Body of pancreas (tissue), 4 donors: ENCODE measurements at regions not wholly inside any gene's neighbourhood (a gene's known extent, or its start where the extent isn't known, plus 50 kb on each side); places are given as distances from the start of the nearest gene placed in this dataset.

ENCODE experiments used
- CTCF ChIP-seq, 7 experiments: fragments of 450-650 bp in 4 of 7; fragments of 200-600 bp in 3 of 7; sonication (generic) in 3 of 7; IDR thresholded peaks; one replicate each; pipeline ENCODE4 v1.5.1; 2016 to 2019; ENCODE audit warnings: antibody characterized with exemption in 7 of 7
- POLR2A ChIP-seq, 3 donors: fragments of 450-650 bp; IDR thresholded peaks; one replicate each; pipeline ENCODE4 v1.6.1; 2016; ENCODE audit warnings: antibody characterized with exemption in 3 of 3, mild to moderate bottlenecking in 2 of 3

GRCh38 chr4:144903953-144904711 lies 193.9 kb downstream of the ANAPC10 start:
- TF ChIP-seq CTCF (IDR thresholded peaks at IDR 0.05) (no peak), POLR2A (IDR thresholded peaks at IDR 0.05) (no peak)
